ENCODE measurements at regions not wholly inside any gene's neighbourhood (a gene's known extent, or its start where the extent isn't known, plus 50 kb on each side); places are given as distances from the start of the nearest gene placed in this dataset.

- no peak for DNase-seq
Observed at GRCh38 chr1:187237542-187237941, 408.8 kb downstream of the PLA2G4A start.

GRCh38 chr1:187241971-187242370 lies 413.2 kb downstream of the PLA2G4A start:
- no peak for DNase-seq

- peak; percentile 24 for DNase-seq
Observed at GRCh38 chr1:187244623-187245022, 415.9 kb downstream of the PLA2G4A start.

GRCh38 chr1:187245201-187245600 lies 416.5 kb downstream of the PLA2G4A start:
- no peak for DNase-seq

- no peak for DNase-seq
Observed at GRCh38 chr1:187249196-187249595, 420.4 kb downstream of the PLA2G4A start.

- DNase-seq: no peak
Observed at GRCh38 chr1:187252923-187253322, 424.2 kb downstream of the PLA2G4A start.

GRCh38 chr1:187257476-187257875 lies 428.7 kb downstream of the PLA2G4A start:
- no peak for DNase-seq

- no peak for DNase-seq
Observed at GRCh38 chr1:187261637-187262036, 432.9 kb downstream of the PLA2G4A start.

- no peak for DNase-seq
Observed at GRCh38 chr1:187262731-187263130, 434.0 kb downstream of the PLA2G4A start.

- DNase-seq: peak; percentile 27
Observed at GRCh38 chr1:187264995-187265602, 436.4 kb downstream of the PLA2G4A start.

GRCh38 chr1:187266051-187266450 lies 437.3 kb downstream of the PLA2G4A start:
- DNase-seq: no peak

GRCh38 chr1:187267827-187268226 lies 439.1 kb downstream of the PLA2G4A start:
- DNase-seq: no peak

- DNase-seq: no peak
Observed at GRCh38 chr1:187270256-187270655, 441.5 kb downstream of the PLA2G4A start.

GRCh38 chr1:187275346-187275745 lies 446.6 kb downstream of the PLA2G4A start:
- DNase-seq: no peak

GRCh38 chr1:187275985-187276575 lies 447.3 kb downstream of the PLA2G4A start:
- no peak for DNase-seq

GRCh38 chr1:187276677-187277076 lies 447.9 kb downstream of the PLA2G4A start:
- no peak for DNase-seq

- DNase-seq: no peak
Observed at GRCh38 chr1:187280031-187280430, 451.3 kb downstream of the PLA2G4A start.

GRCh38 chr1:187281085-187281484 lies 452.3 kb downstream of the PLA2G4A start:
- DNase-seq: no peak

- DNase-seq: no peak
Observed at GRCh38 chr1:187283984-187284383, 455.2 kb downstream of the PLA2G4A start.

- no peak for DNase-seq
Observed at GRCh38 chr1:187294421-187295201, 465.9 kb downstream of the PLA2G4A start.

- no peak for DNase-seq
Observed at GRCh38 chr1:187300081-187300480, 471.3 kb downstream of the PLA2G4A start.

GRCh38 chr1:187306710-187307415 lies 478.1 kb downstream of the PLA2G4A start:
- peak; percentile 46 for DNase-seq

- no peak for DNase-seq
Observed at GRCh38 chr1:187310038-187310631, 481.4 kb downstream of the PLA2G4A start.
